Fibroblast of lung (primary cell): ENCODE measurements at regions not wholly inside any gene's neighbourhood (a gene's known extent, or its start where the extent isn't known, plus 50 kb on each side); places are given as distances from the start of the nearest gene placed in this dataset.

Experiments used
- DNase-seq, 2 donors: peaks; one replicate each; pipeline versions ENCODE4 v3.0.0 to v3.0.0-alpha.2; 2010; ENCODE audit warnings: low read depth in 2 of 2
- H2AFZ ChIP-seq: 2 replicates; pipeline ENCODE4 v1.5.1; 2012; ENCODE audit warnings: low read length, control low read depth, inconsistent platforms
- H3K27ac ChIP-seq: 2 replicates; pipeline ENCODE4 v1.5.1; 2011; ENCODE audit warnings: low read length, control low read depth; ENCODE audit not compliant: insufficient read depth
- H3K27me3 ChIP-seq: 2 replicates; pipeline ENCODE4 v1.5.1; 2011; ENCODE audit warnings: mild to moderate bottlenecking, low read length; ENCODE audit not compliant: control insufficient read depth, insufficient read depth
- H3K36me3 ChIP-seq: 2 replicates; pipeline ENCODE4 v1.5.1; 2011; ENCODE audit warnings: low read length; ENCODE audit not compliant: control insufficient read depth, insufficient read depth
- H3K4me1 ChIP-seq: 2 replicates; pipeline ENCODE4 v1.5.1; 2011; ENCODE audit warnings: low read length; ENCODE audit not compliant: control insufficient read depth, insufficient read depth; ENCODE audit errors: extremely low read depth
- H3K4me2 ChIP-seq: 2 replicates; pipeline ENCODE4 v1.5.1; 2011; ENCODE audit warnings: low read length, control low read depth; ENCODE audit not compliant: insufficient read depth; ENCODE audit errors: extremely low read depth
- H3K4me3 ChIP-seq, 4 experiments: fragments of 200-600 bp in 1 of 4; sonication (generic) in 1 of 4; replicated peaks in 1 of 4; 2 replicates each; pipeline ENCODE4 v1.5.1; 2011 to 2016; ENCODE audit warnings: low read length in 4 of 4, low read depth in 3 of 4, mild to moderate bottlenecking in 3 of 4, control low read depth in 2 of 4, inconsistent platforms in 1 of 4, mixed read lengths in 1 of 4; ENCODE audit not compliant: insufficient read depth in 1 of 4; ENCODE audit errors: control extremely low read depth in 1 of 4
- H3K79me2 ChIP-seq: 2 replicates; pipeline ENCODE4 v1.5.1; 2012; ENCODE audit warnings: mild to moderate bottlenecking, low read length, inconsistent platforms; ENCODE audit not compliant: control insufficient read depth, insufficient read depth
- H3K9ac ChIP-seq: 2 replicates; pipeline ENCODE4 v1.5.1; 2011; ENCODE audit warnings: mild to moderate bottlenecking, low read length, control low read depth; ENCODE audit not compliant: insufficient read depth
- H3K9me3 ChIP-seq: 2 replicates; pipeline ENCODE4 v1.5.1; 2012; ENCODE audit warnings: low read depth, low read length; ENCODE audit not compliant: control insufficient read depth, insufficient read depth
- H4K20me1 ChIP-seq: 2 replicates; pipeline ENCODE4 v1.5.1; 2011; ENCODE audit warnings: low read length; ENCODE audit not compliant: control insufficient read depth, insufficient read depth; ENCODE audit errors: extremely low read depth
- EZH2 ChIP-seq: IDR thresholded peaks from 2 replicates; pipeline ENCODE4 v1.5.1; 2012; ENCODE audit warnings: low read length, control low read depth, mild to moderate bottlenecking; ENCODE audit errors: missing control alignments
- TF ChIP-seq, protein P1 (sequence below), 2 donors: IDR thresholded peaks in 1 of 2; conservative IDR thresholded peaks in 1 of 2; 1 replicate in 1 of 2; 2 replicates in 1 of 2; pipeline ENCODE4 v1.5.1; 2011 to 2012; ENCODE audit warnings: low read length in 2 of 2, control low read depth in 1 of 2, inconsistent platforms in 1 of 2, low read depth in 1 of 2, mild to moderate bottlenecking in 1 of 2

DNA sequence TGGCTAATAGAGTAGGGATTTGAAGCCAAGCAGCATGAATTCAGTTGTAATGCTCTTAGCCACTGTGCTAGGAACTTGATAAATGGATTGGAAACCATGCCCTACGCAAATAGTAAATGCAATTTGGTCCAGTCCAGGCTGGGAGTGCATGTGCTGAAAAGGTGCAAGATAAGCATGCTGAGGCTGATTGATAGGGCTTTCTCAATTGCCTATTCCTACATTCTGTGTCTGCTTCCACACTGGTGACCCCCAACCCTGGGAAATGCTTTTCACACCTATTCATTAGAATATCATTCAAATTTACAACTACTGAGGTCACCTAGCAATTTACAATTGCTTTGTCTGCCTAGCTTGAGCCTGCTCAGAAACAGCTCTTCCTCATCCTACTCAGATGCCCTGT lies 84.7 kb upstream of the SLC25A36 start:
- H3K4me2 ChIP-seq, result no peak overlapping the region
- no peaks in the 10 kb centered on the region for H3K4me1 ChIP-seq
- H2AFZ ChIP-seq, result no peak overlapping the region
- no peaks in the 10 kb centered on the region for H3K36me3 ChIP-seq
- no peaks in the 10 kb centered on the region for H3K27me3 ChIP-seq
- H3K9ac ChIP-seq, result no peak overlapping the region
- TF ChIP-seq EZH2, result no peak
- no peaks in the 10 kb centered on the region for H3K9me3 ChIP-seq
- H3K27ac ChIP-seq, result no peak overlapping the region
- H4K20me1 ChIP-seq, result no peaks in the 10 kb centered on the region
- DNase-seq, result no peak
- H3K4me3 ChIP-seq, result no peak overlapping the region
- no peaks in the 10 kb centered on the region for H3K79me2 ChIP-seq

DNA sequence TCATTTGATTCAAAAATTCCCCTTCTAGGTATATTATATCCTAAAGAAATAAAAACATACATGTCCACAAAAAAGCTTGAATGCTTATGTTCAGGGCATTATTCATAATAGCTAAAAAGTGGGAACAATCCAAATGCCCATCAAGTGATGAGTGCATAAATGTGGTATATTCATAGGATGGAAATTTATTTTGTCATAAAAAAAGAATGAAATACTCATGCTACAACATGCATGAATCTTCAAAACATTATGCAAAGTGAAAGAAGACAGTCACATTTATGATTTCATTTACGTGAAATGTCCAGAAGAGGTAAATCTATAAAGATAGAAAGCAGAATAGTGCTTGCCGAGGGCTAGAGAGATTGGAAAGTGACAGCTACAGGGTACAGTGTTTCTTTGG lies 83.6 kb upstream of the SLC25A36 start:
- no peak overlapping the region for H2AFZ ChIP-seq
- DNase-seq, result no peak
- H3K9me3 ChIP-seq, result no peaks in the 10 kb centered on the region

DNA sequence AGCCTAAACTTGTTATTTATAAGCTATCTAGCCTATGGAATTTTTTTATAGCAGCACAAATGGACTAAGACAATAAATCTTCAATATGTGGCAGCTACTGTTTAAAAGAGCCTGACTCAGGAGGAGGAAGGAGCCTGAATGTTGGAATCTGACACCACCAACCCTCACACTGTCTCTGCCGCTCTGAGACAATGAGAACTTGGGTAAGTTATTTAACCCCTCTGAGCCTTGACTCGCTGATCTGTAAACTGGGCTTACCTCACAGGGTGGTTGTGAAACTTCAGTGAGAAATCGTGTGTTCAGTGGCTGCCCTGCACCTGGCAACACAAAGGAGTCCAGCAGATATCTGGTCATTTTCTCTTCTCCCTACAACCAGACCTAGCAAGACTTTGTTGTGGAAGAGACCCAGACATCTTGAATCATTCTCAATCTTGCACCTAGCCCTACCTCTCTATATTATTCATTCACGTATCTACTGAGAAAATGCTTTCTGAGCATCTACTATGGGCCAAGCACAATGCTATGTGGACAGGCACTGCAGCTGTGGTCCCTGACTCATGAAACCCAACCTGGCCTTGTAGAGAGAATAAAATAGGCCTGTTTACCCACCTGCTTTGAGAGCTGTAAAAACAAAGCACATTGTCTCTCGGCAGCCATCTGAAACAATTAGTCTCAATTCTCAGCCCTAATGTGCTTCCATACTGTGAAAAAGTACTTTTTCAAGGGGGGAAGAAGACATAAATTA lies 81.9 kb upstream of the SLC25A36 start:
- Histone ChIP-seq H3K9ac (no peak overlapping the region), H3K4me3 (no peak overlapping the region), H3K4me1 (no peaks in the 10 kb centered on the region), H2AFZ (no peak overlapping the region), H3K79me2 (no peaks in the 10 kb centered on the region), H3K36me3 (no peaks in the 10 kb centered on the region), H3K9me3 (no peaks in the 10 kb centered on the region), H4K20me1 (no peaks in the 10 kb centered on the region), H3K27ac (no peak overlapping the region), H3K4me2 (no peak overlapping the region), H3K27me3 (no peaks in the 10 kb centered on the region)
- no peak for TF ChIP-seq EZH2
- TF ChIP-seq, protein P1, sequence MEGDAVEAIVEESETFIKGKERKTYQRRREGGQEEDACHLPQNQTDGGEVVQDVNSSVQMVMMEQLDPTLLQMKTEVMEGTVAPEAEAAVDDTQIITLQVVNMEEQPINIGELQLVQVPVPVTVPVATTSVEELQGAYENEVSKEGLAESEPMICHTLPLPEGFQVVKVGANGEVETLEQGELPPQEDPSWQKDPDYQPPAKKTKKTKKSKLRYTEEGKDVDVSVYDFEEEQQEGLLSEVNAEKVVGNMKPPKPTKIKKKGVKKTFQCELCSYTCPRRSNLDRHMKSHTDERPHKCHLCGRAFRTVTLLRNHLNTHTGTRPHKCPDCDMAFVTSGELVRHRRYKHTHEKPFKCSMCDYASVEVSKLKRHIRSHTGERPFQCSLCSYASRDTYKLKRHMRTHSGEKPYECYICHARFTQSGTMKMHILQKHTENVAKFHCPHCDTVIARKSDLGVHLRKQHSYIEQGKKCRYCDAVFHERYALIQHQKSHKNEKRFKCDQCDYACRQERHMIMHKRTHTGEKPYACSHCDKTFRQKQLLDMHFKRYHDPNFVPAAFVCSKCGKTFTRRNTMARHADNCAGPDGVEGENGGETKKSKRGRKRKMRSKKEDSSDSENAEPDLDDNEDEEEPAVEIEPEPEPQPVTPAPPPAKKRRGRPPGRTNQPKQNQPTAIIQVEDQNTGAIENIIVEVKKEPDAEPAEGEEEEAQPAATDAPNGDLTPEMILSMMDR (conservative IDR thresholded peaks at IDR 0.05 in 1 of 2, IDR thresholded peaks at IDR 0.05 in 1 of 2; ENCODE audit: low read depth in 1 of 2, low read length in 2 of 2), result no peak
- peak in 1 of 2 donors; percentile 12 for DNase-seq

More for the DNA sequence above, 83.6 kb upstream of the SLC25A36 start:
- Histone ChIP-seq H3K9ac (no peak overlapping the region), H3K4me3 (no peak overlapping the region), H3K27me3 (no peaks in the 10 kb centered on the region), H4K20me1 (no peaks in the 10 kb centered on the region), H3K36me3 (no peaks in the 10 kb centered on the region), H3K79me2 (no peaks in the 10 kb centered on the region), H3K4me2 (no peak overlapping the region), H3K27ac (no peak overlapping the region), H3K4me1 (no peaks in the 10 kb centered on the region)
- no peak for TF ChIP-seq EZH2
- TF ChIP-seq, protein P1 (conservative IDR thresholded peaks at IDR 0.05 in 1 of 2, IDR thresholded peaks at IDR 0.05 in 1 of 2; ENCODE audit: low read depth in 1 of 2, low read length in 2 of 2), result no peak
